GM04503 (cell line): ENCODE measurements at regions not wholly inside any gene's neighbourhood (a gene's known extent, or its start where the extent isn't known, plus 50 kb on each side); places are given as distances from the start of the nearest gene placed in this dataset.

Experiments used
- DNase-seq: peaks from one replicate; pipeline ENCODE4 v3.0.0-alpha.2; 2012; ENCODE audit warnings: low read depth

DNA sequence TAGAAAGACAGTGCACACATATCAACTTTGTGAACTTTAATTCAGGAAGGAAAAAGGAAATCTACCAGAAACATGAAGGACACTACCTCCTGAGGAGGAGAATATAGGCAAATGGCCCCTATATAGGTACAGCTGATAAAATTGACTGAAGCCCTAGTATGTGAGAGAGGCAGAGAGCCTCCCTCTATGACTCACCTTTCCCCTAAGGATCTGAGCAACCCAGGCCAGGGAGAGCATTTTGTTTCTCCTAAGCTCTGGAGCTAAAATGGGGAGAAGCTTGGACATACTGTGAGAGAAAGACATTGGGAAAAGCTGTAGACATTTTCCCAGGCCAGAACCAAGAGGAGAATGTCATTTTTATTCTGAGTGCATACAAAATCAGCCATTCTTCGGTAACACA, 303.5 kb downstream of the AHR start:
- DNase-seq: no peak

DNA sequence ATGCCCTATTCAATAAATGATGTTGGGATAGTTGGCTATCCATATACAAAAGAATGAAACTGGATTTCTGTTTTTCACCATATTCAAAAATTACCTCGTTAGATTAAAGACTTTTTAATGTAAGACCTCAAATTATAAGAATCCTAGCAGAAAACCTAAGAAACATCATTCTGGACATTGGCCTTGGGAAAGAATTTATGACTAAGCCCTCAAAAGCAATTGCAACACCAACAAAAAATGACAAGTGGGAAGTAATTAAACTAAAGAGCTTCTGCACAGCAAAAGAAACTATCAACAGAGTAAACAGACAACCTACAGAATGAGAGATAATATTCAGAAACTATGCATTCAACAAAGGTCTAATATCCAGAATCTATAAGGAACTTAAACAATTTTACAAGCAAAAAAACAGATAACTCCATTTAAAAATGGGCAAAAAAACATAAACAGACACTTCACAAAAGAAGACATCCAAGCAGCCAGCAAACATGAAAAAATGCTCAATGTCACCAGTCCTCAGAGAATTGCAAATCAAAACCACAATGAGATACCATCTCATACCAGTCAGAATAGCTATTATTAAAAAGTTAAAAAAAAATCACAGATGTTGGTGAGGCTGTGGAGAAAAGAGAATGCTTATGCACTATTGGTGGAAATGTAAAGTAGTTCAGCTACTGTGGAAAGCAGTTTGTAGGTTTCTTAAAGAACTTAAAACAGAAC, 309.8 kb downstream of the AHR start:
- peak; percentile 56 for DNase-seq

GRCh38 chr7:17611611-17612010, 313.2 kb downstream of the AHR start:
- DNase-seq: no peak

GRCh38 chr7:17613338-17614041, 315.0 kb downstream of the AHR start:
- DNase-seq: no peak

GRCh38 chr7:17617380-17617779, 318.9 kb downstream of the AHR start:
- no peak for DNase-seq

GRCh38 chr7:17617857-17618651, 319.6 kb downstream of the AHR start:
- no peak for DNase-seq

- DNase-seq: no peak
Observed at GRCh38 chr7:17618652-17618974, 320.2 kb downstream of the AHR start.

GRCh38 chr7:17619196-17619818, 320.9 kb downstream of the AHR start:
- no peak for DNase-seq

- no peak for DNase-seq
Observed at GRCh38 chr7:17620566-17620965, 319.7 kb downstream of the SNX13 start.

GRCh38 chr7:17622451-17622850, 317.8 kb downstream of the SNX13 start:
- no peak for DNase-seq

- DNase-seq: no peak
Observed at GRCh38 chr7:17623546-17624185, 316.6 kb downstream of the SNX13 start.

DNA sequence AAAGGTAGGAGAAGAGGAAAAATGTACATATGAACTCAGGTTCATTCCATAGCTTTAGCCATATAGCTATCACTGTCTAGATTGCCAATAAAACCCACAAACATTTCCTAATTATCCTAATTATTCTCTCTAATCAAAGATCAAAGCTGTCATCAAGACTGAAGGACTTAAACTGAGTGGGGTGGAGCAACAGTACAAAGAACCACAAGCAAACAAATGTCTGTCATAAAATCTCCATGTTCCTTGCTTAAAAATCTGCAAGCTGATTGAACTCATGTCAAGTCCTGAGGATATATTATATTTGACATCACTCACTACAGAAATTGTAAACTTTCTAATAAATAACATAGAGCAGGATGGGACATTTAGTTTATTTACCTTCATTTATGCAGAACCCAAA, 315.9 kb downstream of the SNX13 start:
- no peak for DNase-seq

GRCh38 chr7:17625043-17625442, 315.3 kb downstream of the SNX13 start:
- peak; percentile 65 for DNase-seq

DNA sequence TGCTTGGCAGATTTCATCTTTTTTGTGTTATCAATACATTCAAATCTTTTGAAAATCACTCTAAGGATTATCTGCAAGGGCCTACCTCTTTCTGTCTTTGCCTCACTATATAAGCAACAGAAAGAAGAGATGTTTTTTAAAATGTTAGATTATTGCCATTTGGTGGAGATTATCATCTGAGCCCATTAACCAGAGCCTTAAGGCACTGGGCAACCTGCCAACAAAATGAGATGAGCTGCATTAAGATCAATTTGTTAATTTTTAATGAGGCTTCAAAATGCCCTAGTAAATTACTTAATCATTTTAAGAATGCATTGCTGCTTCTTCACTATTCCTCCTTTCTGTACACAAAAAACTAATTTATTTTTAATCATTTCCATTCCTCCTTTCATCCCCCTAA, 314.1 kb downstream of the SNX13 start:
- no peak for DNase-seq

DNA sequence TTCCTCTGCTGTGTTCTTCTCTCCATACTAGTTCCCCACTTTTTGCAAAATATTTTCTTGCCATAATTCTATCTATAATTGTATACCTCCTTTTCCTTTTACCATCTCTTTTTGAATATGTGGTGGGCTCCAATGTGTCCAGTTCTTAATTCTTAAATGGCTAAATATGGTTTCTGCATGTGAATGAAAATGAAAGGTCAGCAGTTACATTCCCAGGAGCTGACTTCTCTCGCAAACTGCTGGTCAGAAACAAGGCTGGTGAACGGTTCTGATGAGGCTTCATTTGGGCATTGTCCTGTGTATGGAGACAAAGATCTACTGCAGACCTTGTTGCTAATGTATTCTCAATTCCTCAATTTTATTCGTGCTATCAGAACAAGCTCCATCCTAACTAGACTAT, 309.2 kb downstream of the SNX13 start:
- DNase-seq: no peak

DNA sequence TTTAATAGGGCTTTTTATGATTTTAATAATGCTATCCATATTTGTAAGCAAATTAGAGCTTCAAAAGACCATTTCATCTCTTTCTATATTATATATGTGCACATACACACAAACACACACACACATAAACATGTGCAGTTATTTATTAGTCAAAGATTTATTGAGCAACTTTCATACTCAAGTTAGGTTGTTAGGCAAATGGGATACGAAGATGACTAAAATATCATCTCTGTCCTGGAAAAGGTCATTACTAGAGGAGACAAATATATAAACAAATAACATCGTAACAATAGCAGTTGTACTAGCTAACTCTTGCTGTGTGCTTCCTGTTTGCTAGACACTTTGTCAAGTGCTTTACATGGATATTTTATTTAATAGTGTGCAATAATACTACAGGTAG, 307.9 kb downstream of the SNX13 start:
- DNase-seq: no peak

- DNase-seq: peak; percentile 73
Observed at GRCh38 chr7:17633067-17633466, 307.2 kb downstream of the SNX13 start.

DNA sequence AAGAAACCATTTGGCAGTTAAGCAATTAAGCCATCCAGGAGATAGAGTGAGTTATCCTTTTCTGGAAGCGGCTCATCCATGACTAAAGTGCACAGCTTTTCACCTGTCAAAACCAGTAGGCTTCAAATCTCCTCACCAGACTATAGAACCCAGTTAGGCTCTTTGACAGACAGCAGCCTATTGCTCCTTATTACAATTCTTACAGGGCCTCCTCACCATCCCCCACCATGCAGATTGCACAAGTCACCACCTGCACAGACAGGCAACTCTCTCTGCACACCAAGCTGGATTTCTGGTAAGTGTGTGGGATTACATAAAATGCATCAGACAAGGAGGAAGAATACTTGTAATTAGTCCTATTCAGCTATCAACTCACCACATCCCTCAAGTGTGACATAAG, 301.6 kb downstream of the SNX13 start:
- DNase-seq: no peak

GRCh38 chr7:17640730-17641377, 299.4 kb downstream of the SNX13 start:
- DNase-seq: no peak

DNA sequence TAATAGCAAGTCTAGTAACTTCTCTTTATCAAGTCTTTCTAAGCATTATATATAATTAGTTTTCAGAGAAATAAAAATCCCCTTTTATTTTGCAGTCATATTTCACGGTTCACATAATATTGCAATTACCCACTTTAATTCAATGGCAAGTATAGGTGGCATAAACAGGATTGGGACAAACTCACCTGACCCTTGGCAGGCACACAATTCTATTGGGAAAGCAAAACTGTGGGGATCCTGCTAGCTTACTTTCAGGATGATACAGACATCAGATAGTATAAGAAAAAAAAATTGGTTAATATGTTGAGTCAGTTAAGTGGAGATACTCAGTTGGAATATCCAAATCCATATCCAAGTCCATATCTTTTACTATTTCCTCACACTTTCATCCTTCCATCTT, 294.8 kb downstream of the SNX13 start:
- DNase-seq: no peak

DNA sequence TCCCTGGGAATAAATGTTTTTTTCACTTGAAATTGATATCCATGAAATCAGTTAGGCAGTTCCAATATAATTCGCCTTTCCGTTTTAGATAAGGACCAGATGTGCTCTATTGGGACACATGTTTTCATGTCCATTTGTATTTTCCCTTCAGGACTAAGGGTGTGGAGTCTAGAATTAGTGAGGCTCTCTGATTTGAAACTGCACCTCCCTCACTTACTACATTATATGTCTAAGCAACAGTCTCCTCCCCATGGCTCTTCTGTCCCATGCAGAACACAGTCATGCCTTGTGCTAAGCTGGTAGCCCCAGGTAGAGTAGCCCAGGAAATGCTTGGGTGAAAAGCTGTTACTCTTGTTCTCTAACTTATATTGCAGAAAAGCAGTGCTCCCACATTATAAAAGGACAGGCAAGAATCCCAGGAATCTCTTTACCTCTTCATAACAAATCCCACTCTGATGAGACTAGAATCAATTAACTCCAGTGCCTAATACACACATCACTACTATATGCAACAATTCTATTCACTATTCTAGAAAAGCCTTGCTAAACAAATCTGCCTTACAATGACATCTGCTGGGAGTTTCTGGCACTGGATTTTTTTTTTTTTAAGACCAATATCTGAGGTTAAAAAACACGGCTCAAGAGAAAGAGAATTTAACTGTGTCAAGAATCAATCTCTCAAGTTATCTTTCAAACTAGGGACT, 293.9 kb downstream of the SNX13 start:
- DNase-seq: no peak
